ENCODE measurements at regions not wholly inside any gene's neighbourhood (a gene's known extent, or its start where the extent isn't known, plus 50 kb on each side); places are given as distances from the start of the nearest gene placed in this dataset.

DNA sequence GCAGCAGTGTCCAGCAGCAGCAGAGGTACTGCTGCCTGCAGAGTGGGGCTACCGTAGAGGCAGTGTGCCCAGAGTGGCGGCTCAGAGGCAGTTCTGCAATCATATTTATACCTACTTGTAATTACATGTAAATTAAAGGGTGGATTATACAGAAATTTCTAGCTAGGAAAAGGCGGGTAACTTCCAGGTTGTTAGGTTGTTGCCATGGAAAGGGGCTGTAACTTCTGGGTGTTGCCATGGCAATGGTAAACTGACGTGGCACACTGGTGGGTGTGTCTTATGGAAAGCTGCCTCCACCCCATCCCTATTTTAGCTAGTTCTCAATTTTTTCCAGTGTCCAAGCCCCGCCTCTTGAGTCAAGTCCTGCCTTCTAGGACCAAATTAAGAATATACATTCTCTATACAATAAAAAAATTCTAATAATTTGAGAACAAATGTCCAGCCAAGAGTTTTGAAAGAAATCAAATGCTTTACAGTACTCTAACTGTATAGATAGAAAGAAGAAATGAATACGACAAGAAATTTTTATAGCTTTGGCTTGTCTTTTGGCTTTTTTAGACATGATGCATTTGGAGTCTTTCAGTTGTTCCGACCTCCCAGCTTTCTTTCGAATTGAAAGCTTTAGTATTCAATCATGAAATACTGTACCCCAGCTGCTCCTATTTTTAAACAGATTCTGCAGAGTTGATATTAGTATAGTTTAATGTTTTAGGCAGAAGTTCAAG is 816.6 kb downstream of the DIAPH3 start:
- no peak for DNase-seq (ENCODE audit: low read depth, low spot score)

- no peak for DNase-seq (ENCODE audit: low read depth, low spot score)
Measured at GRCh38 chr13:59348617-59349016, 815.1 kb downstream of the DIAPH3 start.

DNA sequence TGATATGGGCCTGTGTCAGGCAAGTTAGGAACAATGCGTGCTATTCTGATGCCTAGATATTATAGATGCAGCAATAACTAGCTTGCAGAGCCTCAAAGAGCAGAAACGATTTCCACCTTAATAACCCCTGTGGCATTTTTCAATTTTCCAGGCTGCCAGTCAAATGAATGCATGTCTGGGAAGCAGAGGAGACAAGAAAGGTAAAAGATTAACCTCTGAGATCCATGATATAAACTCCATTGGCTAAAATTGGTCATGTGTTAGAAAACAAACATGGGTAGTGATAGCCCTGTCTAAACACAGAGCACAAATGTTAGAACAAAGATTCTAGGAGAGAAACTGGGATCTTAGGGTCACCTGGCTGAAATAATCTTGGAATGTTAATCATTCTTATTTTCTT is 811.1 kb downstream of the DIAPH3 start:
- DNase-seq (ENCODE audit: low read depth, low spot score) = no peak

DNA sequence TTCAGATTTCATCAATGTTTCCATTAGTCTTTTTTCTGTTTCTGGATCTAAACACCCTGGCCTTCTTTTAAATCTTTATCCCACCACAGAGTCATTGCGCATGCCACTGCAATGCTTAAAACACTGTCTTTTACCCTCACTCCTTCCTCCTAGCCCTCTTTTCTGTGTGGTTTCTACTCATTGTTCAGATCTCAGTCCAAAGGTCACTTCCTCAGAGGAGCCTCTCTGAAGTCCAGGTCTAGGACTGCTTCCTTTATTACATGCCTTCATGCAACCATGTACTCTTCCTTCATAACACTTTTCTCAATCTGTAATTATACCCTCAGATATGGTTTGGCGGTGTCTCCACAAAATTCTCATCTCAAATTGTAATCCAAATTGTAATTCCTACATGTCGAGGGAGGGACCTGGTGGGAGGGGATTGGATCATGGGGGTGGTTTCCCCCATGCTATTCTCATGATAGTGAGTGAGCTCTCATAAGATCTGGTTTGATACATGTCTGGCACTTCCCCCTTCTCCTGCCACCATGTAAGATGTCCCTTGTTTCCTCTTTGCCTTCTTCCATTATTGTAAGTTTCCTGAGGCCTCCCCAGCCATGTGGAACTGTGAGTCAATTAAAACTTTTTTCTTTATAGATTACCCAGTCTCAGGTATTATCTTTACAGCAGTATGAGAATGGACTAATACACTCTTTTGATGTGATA is 808.9 kb downstream of the DIAPH3 start:
- no peak for DNase-seq (ENCODE audit: low read depth, low spot score)

- DNase-seq (ENCODE audit: low read depth, low spot score) = no peak
Measured at GRCh38 chr13:59356607-59357006, 807.1 kb downstream of the DIAPH3 start.

DNA sequence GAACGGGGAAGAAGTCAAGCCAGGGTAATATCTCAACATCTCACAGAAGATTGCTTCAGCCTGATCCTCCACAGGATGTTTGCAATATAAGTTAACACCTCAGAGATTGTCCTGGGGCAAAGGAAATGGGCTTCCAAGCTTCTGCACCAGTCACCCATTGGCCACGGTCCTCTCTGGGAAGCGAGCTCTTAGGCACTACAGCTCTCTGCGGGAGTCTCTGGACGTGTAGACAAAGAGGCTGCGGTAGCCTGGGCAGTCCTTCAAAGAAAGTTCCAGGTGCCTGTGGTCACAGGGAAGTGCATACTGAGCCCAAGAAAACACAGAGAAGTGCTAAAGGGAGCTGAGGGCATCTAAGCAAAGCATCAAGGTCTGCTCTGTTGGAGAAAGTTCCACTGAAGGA is 805.7 kb downstream of the DIAPH3 start:
- DNase-seq (ENCODE audit: low read depth, low spot score) = no peak

DNA sequence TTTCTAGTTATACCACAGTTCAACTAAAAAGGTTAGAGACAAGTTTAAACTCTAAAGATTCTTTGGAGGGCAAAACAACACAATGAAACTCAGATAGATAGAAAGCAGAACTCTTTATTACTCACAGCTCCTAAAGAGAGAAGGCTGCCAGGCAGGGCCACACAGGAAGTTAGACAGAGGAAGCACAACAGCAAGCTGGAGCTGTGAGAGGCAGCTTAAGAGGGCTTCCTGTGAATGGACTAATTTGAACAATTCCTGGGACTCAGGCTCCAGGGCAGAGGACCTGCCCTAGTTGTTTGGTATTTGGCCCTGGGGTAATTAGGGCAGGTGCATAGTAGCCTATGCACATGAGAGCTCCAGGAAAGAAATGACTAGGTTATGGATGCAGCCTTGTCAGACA is 803.6 kb downstream of the DIAPH3 start:
- DNase-seq (ENCODE audit: low read depth, low spot score) = no peak

DNA sequence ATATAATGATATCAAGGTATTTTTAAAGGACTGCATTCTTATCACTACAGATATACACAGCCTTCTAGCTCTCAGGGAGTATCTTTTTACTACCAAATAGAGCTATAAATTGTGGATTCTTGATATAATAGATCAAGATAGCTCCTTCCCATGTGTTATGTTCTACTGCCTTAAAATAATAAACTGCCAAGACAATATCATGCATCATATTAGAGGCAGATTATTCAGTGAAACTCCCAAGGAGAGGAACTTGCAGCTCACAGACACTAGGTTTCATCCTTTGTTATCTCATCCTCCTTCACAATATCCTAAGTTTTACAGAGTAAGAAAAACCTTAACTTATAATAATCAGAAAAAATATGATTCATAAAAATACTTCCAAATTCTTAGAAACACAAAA is 802.8 kb downstream of the DIAPH3 start:
- no peak for DNase-seq (ENCODE audit: low read depth, low spot score)

GRCh38 chr13:59363313-59363712 is 800.4 kb downstream of the DIAPH3 start:
- DNase-seq (ENCODE audit: low read depth, low spot score) = no peak

DNA sequence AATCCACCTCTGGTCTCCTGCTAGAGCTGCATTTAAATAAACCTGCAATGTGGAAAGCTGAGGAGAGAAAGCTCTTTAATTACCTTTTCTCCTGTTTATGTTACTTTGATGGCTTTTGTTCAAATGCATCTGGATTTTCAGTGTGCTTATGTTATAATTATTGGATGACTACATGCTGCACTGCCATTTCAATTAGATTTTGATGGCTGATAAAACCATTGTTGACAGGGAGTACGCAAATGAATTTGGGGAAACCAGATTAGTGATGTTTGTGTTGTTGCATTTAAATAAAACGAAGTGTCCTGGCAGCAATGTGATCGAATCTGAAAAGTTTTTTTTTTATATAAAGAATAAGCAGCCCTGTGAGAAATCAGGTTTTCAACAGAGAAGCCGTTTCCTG is 799.8 kb downstream of the DIAPH3 start:
- DNase-seq (ENCODE audit: low read depth, low spot score) = no peak

DNA sequence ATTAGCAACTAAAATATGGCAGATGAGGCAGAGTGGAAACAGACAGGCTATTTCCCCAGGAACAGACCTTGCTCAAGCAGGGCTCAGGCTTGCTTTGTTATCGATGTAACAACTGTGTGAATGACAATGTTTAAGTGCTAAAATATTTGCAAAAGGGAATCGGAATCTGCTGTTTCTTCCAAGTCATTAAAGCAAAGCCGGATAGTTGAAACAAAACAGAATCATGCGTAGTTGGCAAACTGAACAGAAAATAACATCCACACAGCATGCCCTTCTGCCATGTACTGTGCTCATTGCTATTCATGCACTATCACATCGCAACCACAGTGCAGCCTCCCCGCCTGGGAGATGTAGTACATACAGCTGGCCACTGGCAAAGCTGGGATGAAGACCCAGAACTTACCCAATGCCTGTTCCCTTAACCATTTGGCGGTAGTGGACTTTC is 799.1 kb downstream of the DIAPH3 start:
- no peak for DNase-seq (ENCODE audit: low read depth, low spot score)

GRCh38 chr13:59367467-59367866 is 796.3 kb downstream of the DIAPH3 start:
- no peak for DNase-seq (ENCODE audit: low read depth, low spot score)

DNA sequence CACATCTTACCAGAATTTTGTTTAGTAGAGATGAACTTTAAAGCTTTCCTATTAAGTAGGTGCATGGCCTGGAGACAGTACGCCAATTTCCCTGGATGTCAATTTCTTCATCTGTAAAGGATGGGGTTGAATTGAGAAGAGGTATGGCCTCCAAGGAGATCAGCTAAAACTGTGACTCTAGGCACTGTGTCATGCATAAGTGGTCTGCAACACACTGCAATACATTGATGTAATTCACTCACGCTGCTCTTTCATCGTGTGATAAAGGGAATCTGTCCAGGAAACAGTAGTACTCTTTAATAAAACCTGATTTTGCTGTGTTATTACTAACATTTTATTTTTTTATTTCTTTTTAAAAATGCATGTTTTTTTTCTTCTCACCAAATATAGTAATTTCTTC is 795.8 kb downstream of the DIAPH3 start:
- DNase-seq (ENCODE audit: low read depth, low spot score) = no peak

- no peak for DNase-seq (ENCODE audit: low read depth, low spot score)
Measured at GRCh38 chr13:59368693-59369092, 795.0 kb downstream of the DIAPH3 start.

DNA sequence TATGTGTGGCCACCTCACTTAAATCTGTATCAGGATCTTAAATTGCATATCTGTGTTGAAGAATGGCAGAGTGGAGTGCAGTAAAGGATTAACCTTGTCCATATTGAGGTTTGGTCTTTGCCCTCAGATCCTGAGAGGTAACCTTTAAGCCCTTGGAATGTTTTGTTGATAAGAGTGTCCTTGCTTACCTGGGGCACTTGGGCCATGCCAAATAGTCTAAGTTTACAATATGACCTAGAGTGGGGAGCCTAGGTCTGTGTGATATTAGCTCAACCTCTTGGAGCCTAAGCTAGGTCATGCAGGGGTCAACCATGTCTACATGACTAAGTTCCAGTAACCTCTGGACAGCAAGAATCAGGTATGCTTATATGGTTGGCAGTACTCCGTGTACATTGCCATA is 792.5 kb downstream of the DIAPH3 start:
- no peak for DNase-seq (ENCODE audit: low read depth, low spot score)

GRCh38 chr13:59373341-59373740 is 790.4 kb downstream of the DIAPH3 start:
- no peak for DNase-seq (ENCODE audit: low read depth, low spot score)

GRCh38 chr13:59374691-59375090 is 789.0 kb downstream of the DIAPH3 start:
- no peak for DNase-seq (ENCODE audit: low read depth, low spot score)

DNA sequence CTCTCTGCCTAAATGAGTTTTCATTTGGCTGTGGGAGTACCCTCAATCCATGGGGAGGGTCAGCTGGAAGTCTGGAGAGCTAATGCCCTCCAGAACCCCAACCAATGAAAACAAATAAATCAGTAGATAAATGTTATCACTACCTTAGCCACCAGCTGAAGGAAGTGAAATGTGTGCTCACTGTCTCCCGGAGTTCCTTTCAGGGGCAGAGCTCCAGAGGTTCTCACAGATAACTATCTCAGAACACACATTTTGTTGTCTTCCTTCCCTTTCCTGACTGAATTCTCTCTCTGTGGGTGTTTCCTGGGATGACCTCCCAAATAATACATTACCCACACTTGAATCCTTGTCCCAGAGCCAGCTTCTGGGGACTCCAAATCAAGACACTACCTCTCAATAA is 779.6 kb downstream of the DIAPH3 start:
- DNase-seq (ENCODE audit: low read depth, low spot score) = no peak

- peak; percentile 8 for DNase-seq (ENCODE audit: low read depth, low spot score)
Measured at GRCh38 chr13:59391696-59392095, 772.0 kb downstream of the DIAPH3 start.

DNA sequence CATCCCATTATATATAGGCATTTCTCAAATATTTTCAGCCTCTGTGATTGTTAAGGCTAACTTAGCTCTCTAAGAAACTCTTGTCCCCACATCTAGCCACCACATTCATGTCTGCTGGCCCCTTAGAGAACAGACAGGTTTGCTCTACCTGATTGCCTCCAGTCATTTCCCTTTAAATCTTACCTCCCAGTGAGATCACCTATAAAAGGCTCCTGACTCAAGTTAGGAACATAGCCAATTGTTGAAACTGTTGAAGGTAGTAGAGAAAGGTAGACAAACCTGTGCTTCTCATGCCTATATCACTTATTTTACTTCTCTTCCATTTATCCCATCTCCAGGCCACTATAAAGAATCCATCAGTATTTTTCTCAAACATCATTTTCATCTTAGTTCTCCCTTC is 771.4 kb downstream of the DIAPH3 start:
- no peak for DNase-seq (ENCODE audit: low read depth, low spot score)

GRCh38 chr13:59394496-59394895 is 769.2 kb downstream of the DIAPH3 start:
- DNase-seq (ENCODE audit: low read depth, low spot score) = no peak

GRCh38 chr13:59398127-59398526 is 765.6 kb downstream of the DIAPH3 start:
- no peak for DNase-seq (ENCODE audit: low read depth, low spot score)

DNA sequence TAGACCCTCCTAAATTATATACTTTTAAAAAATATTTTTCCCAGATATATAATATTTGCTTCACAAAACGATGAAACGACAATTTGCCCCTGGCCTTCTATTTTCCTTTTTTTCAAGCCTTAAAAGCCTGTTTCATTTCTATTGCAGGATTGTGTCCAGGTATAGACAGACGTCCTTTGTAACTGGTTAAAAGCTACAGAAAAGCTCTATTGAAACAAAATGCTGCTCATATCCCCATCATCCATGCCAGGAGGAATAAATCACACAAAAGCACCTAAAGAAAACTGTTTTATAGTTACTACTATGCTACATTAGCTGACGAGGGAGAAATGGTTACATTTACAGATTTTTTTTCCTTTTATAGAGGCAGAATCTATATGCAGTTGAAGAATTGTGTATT is 765.1 kb downstream of the DIAPH3 start:
- no peak for DNase-seq (ENCODE audit: low read depth, low spot score)
